GM12878 (cell line): ENCODE measurements at regions not wholly inside any gene's neighbourhood (a gene's known extent, or its start where the extent isn't known, plus 50 kb on each side); places are given as distances from the start of the nearest gene placed in this dataset.

Source experiments
- ATAC-seq: fragments of 200-7000 bp; cut with Tn5 transposase; 3 replicates; pipeline ENCODE4 v1.9.1; 2020; ENCODE audit warnings: mild to moderate bottlenecking, moderate library complexity
- BruUV-seq: library from RNA; stranded (reverse); fragments of 400-500 nt; replicated peaks from 2 replicates; lab custom pipeline; 2021; lab: Mats Ljungman, UMichigan
- CTCF ChIA-PET: fragments of 300-600 bp; sonication (Branson Sonifier 250); formaldehyde crosslinking; extraction: SDS; loops from one replicate; lab custom pipeline; 2021; ENCODE audit warnings: inconsistent platforms; lab: Yijun Ruan, JAX
- POLR2A ChIA-PET: fragments of 350-600 bp; formaldehyde crosslinking; extraction: SDS; loops from one replicate; lab custom pipeline; 2021; ENCODE audit warnings: inconsistent platforms; lab: Charles Lee
- RAD21 ChIA-PET: fragments of 300-600 bp; sonication (Branson Sonifier 250); formaldehyde crosslinking; loops from one replicate; lab custom pipeline; 2023; ENCODE audit warnings: antibody characterized with exemption; ENCODE audit not compliant: unreplicated experiment; lab: Charles Lee
- SMC1A ChIA-PET: fragments of 300-600 bp; sonication (Branson Sonifier 250); formaldehyde crosslinking; loops from one replicate; lab custom pipeline; 2023; ENCODE audit not compliant: unreplicated experiment, uncharacterized antibody; lab: Charles Lee
- DNase-seq: peaks from one replicate; pipeline ENCODE4 v3.0.0-alpha.2; 2011; ENCODE audit warnings: low read depth, low spot score
- FAIRE-seq: peaks from 3 replicates; lab custom pipeline; 2011; peaks lifted over from hg19 to GRCh38; lab: Jason Lieb, UNC
- H2AFZ ChIP-seq: 2 replicates; pipeline ENCODE4 v1.6.0; 2011; ENCODE audit warnings: low read depth, low read length, control low read depth; ENCODE audit not compliant: control insufficient read depth
- H3K27ac ChIP-seq: 2 replicates; pipeline ENCODE4 v1.5.1; 2011; ENCODE audit warnings: control low read depth; ENCODE audit not compliant: control insufficient read depth, insufficient read depth
- H3K27me3 ChIP-seq, 2 experiments: replicated peaks in 1 of 2; 2 replicates each; pipeline versions ENCODE4 v1.6.0 to v1.6.1; 2011; ENCODE audit warnings: low read length in 1 of 2; ENCODE audit not compliant: control insufficient read depth in 2 of 2, insufficient read depth in 2 of 2
- H3K36me3 ChIP-seq, 2 experiments: 2 replicates each; pipeline ENCODE4 v1.5.1; 2011; ENCODE audit warnings: low read length in 1 of 2; ENCODE audit not compliant: control insufficient read depth in 2 of 2, insufficient read depth in 2 of 2
- H3K4me1 ChIP-seq: 2 replicates; pipeline ENCODE4 v1.6.1; 2011; ENCODE audit warnings: mild to moderate bottlenecking, low read length, moderate library complexity, mixed read lengths; ENCODE audit not compliant: control insufficient read depth, insufficient read depth
- H3K4me2 ChIP-seq: 2 replicates; pipeline ENCODE4 v1.6.0; 2011; ENCODE audit warnings: control low read depth; ENCODE audit not compliant: control insufficient read depth, insufficient read depth
- H3K4me3 ChIP-seq: fragments of 200-600 bp; sonication (generic); 2 replicates; pipeline ENCODE4 v1.5.1; 2016
- H3K79me2 ChIP-seq: 2 replicates; pipeline ENCODE4 v1.6.0; 2011; ENCODE audit warnings: low read length; ENCODE audit not compliant: control insufficient read depth, insufficient read depth
- H3K9ac ChIP-seq: 2 replicates; pipeline ENCODE4 v1.8.0; 2011; ENCODE audit warnings: low read length, control low read depth, mixed read lengths; ENCODE audit not compliant: control insufficient read depth, insufficient read depth
- H3K9me3 ChIP-seq: replicated peaks from 3 replicates; pipeline ENCODE4 v1.5.1; 2011; ENCODE audit warnings: mild to moderate bottlenecking, low read length; ENCODE audit not compliant: control insufficient read depth, insufficient read depth
- H4K20me1 ChIP-seq: 2 replicates; pipeline ENCODE4 v1.6.0; 2011; ENCODE audit not compliant: control insufficient read depth, insufficient read depth
- BCLAF1 ChIP-seq: fragments of 450-650 bp; IDR thresholded peaks from 2 replicates; pipeline ENCODE4 v1.6.1; 2017; ENCODE audit warnings: antibody characterized with exemption, mild to moderate bottlenecking, moderate library complexity
- NFYB ChIP-seq: IDR thresholded peaks from 2 replicates; pipeline ENCODE4 v1.6.1; 2011; ENCODE audit warnings: low read depth, mild to moderate bottlenecking, low read length, improper control_type of control experiment, moderate library complexity; ENCODE audit not compliant: insufficient read depth
- NR2C2 ChIP-seq: IDR thresholded peaks from 2 replicates; pipeline ENCODE4 v1.6.1; 2011; ENCODE audit warnings: borderline replicate concordance, low read depth; ENCODE audit not compliant: control insufficient read depth, insufficient read length
- RAD21 ChIP-seq: IDR thresholded peaks from 2 replicates; pipeline ENCODE4 v1.6.1; 2011; ENCODE audit warnings: mild to moderate bottlenecking, low read depth, low read length, moderate library complexity; ENCODE audit not compliant: insufficient read depth
- TAF1 ChIP-seq: IDR thresholded peaks from 2 replicates; pipeline ENCODE4 v1.6.1; 2011; ENCODE audit warnings: mild to moderate bottlenecking, low read depth, low read length, borderline replicate concordance
- WGBS: methylation state at CpG from one replicate; pipeline ENCODE4 v1.1.6; 2016; ENCODE audit warnings: low lambda C conversion rate; ENCODE audit not compliant: insufficient replicate concordance, insufficient coverage; ENCODE audit errors: missing lambda C conversion rate; 5-methylcytosine and 5-hydroxymethylcytosine counted together
- in situ Hi-C: fragments of 300-500 bp; cut with MboI; formaldehyde crosslinking; loops from 9 replicates; pipeline ENCODE4 v1.14.3; 2018; ENCODE audit warnings: mixed read lengths
- intact Hi-C: fragments of 100-400 bp; cut with micrococcal nuclease; formaldehyde crosslinking; loops from one replicate; pipeline ENCODE4 v1.14.2; 2022; ENCODE audit not compliant: unreplicated experiment
- TF ChIP-seq, protein P1 (sequence below): IDR thresholded peaks from 2 replicates; pipeline ENCODE4 v1.6.1; 2012; ENCODE audit warnings: low read depth, low read length, improper control_type of control experiment
- TF ChIP-seq, protein P2 (sequence below): fragments of 450-650 bp; IDR thresholded peaks from 2 replicates; pipeline ENCODE4 v1.6.1; 2016; ENCODE audit warnings: mild to moderate bottlenecking

- no peak overlapping the region for H3K4me3 ChIP-seq
- WGBS: 3% methylated on average over 6 of the region's 6 CpGs
- ChIA-PET RAD21 (interaction anchor here (0.6 to 3.7 kb wide), 12 partner anchors 20 to 624 kb away, joined by 3 to 32 read pairs (median 5); no protein-coding TSS in a partner anchor), POLR2A (interaction anchor here (1.0 to 3.0 kb wide), 3 partner anchors 20 to 323 kb away, joined by 3 to 29 read pairs (median 3); no protein-coding TSS in a partner anchor), SMC1A (interaction anchor here (0.8 to 5.0 kb wide), 17 partner anchors 9 to 879 kb away, joined by 3 to 74 read pairs (median 4); no protein-coding TSS in a partner anchor), CTCF (interaction anchor here (0.8 to 3.5 kb wide), 13 partner anchors 11 to 323 kb away, joined by 3 to 41 read pairs (median 4); no protein-coding TSS in a partner anchor)
- TF ChIP-seq NR2C2 (no peak), RAD21 (no peak), NFYB (no peak), BCLAF1 (no peak), TAF1 (no peak)
- TF ChIP-seq, protein P1, sequence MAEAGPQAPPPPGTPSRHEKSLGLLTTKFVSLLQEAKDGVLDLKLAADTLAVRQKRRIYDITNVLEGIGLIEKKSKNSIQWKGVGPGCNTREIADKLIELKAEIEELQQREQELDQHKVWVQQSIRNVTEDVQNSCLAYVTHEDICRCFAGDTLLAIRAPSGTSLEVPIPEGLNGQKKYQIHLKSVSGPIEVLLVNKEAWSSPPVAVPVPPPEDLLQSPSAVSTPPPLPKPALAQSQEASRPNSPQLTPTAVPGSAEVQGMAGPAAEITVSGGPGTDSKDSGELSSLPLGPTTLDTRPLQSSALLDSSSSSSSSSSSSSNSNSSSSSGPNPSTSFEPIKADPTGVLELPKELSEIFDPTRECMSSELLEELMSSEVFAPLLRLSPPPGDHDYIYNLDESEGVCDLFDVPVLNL: no peak
- TF ChIP-seq, protein P2, sequence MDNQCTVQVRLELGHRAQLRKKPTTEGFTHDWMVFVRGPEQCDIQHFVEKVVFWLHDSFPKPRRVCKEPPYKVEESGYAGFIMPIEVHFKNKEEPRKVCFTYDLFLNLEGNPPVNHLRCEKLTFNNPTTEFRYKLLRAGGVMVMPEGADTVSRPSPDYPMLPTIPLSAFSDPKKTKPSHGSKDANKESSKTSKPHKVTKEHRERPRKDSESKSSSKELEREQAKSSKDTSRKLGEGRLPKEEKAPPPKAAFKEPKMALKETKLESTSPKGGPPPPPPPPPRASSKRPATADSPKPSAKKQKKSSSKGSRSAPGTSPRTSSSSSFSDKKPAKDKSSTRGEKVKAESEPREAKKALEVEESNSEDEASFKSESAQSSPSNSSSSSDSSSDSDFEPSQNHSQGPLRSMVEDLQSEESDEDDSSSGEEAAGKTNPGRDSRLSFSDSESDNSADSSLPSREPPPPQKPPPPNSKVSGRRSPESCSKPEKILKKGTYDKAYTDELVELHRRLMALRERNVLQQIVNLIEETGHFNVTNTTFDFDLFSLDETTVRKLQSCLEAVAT: no peak
- H4K20me1 ChIP-seq: no peaks in the 10 kb centered on the region
- H3K79me2 ChIP-seq: no peaks in the 10 kb centered on the region
- intact Hi-C loops: loop anchor here (2.0 kb wide), 1 partner anchor 20 kb away; no protein-coding TSS in a partner anchor
- H3K4me1 ChIP-seq: peaks cover 11% of the 10 kb centered on the region
- no peak overlapping the region for H3K4me2 ChIP-seq
- no peaks in the 10 kb centered on the region for H3K27me3 ChIP-seq
- H3K36me3 ChIP-seq: no peaks in the 10 kb centered on the region
- no TSS peak for BruUV-seq
- H2AFZ ChIP-seq: peak overlapping the region; percentile 17; the same call in 1 of the 2 replicates
- H3K9ac ChIP-seq: no peak overlapping the region
- in situ Hi-C loops: no loop called here
- H3K9me3 ChIP-seq: no peaks in the 10 kb centered on the region; the same call in 2 of the 3 replicates
- no peak overlapping the region for H3K27ac ChIP-seq
- ATAC-seq: peak; percentile 13; the same call in 2 of the 3 replicates
- no peak for FAIRE-seq
- DNase-seq: no peak
Observed at GRCh38 chr1:38153066-38153777, 106.6 kb upstream of the POU3F1 start.
